ENCODE measurements at regions not wholly inside any gene's neighbourhood (a gene's known extent, or its start where the extent isn't known, plus 50 kb on each side); places are given as distances from the start of the nearest gene placed in this dataset.

GRCh38 chr21:24840287-24840686 lies 767.0 kb downstream of the MRPL39 start:
- Histone ChIP-seq H3K4me3 (replicated peaks in 1 of 3; ENCODE audit: insufficient read depth in 1 of 3, low read depth in 1 of 3, low read length in 3 of 3) (no peak overlapping the region), H3K4me1 (ENCODE audit: control insufficient read depth, extremely low read depth, insufficient read depth, low read length) (no peaks in the 10 kb centered on the region), H3K36me3 (ENCODE audit: control insufficient read depth in 2 of 2, extremely low read depth in 1 of 2, insufficient read depth in 2 of 2, low read length in 2 of 2) (no peaks in the 10 kb centered on the region), H3K4me2 (ENCODE audit: insufficient read depth, low read length) (no peak overlapping the region), H3K79me2 (ENCODE audit: control insufficient read depth, insufficient read depth, low read length) (no peaks in the 10 kb centered on the region), H3K27ac (ENCODE audit: insufficient read depth, low read depth, low read length) (no peak overlapping the region), H3K9me1 (replicated peaks; ENCODE audit: control insufficient read depth, extremely low read depth, insufficient read depth, low read length) (no peaks in the 10 kb centered on the region), H2AFZ (ENCODE audit: low read depth, low read length) (no peak overlapping the region), H4K20me1 (replicated peaks; ENCODE audit: control insufficient read depth, extremely low read depth, insufficient read depth, low read length) (no peaks in the 10 kb centered on the region), H3K27me3 (ENCODE audit: control insufficient read depth in 2 of 2, insufficient read depth in 2 of 2, low read length in 2 of 2) (no peaks in the 10 kb centered on the region), H3K9ac (replicated peaks; ENCODE audit: extremely low read depth, insufficient read depth, low read length) (no peak overlapping the region), H3K9me3 (replicated peaks; ENCODE audit: control insufficient read depth, insufficient read depth, low read length) (peaks cover 4% of the 10 kb centered on the region)
- dilution Hi-C loops (cut with MboI; ENCODE audit: extremely low pct_ligation_motif_present, low sequenced_read_pairs), result no loop called here
- FAIRE-seq, result no peak
- intact Hi-C loops (cut with micrococcal nuclease), result no loop called here
- ChIA-PET POLR2A (no interaction called here), CTCF (no interaction called here)
- no TSS peak for BruUV-seq (replicated peaks)
- TF ChIP-seq EZH2 (IDR thresholded peaks at IDR 0.05; ENCODE audit: borderline replicate concordance, low read depth, low read length, severe bottlenecking) (no peak), POLR2AphosphoS5 (IDR thresholded peaks at IDR 0.05; ENCODE audit: insufficient read depth, low read depth, low read length) (no peak), FOS (IDR thresholded peaks at IDR 0.05; ENCODE audit: borderline replicate concordance, insufficient read depth, low read length) (no peak), POLR2A (IDR thresholded peaks at IDR 0.05; ENCODE audit: low read depth, low read length) (no peak), MYC (IDR thresholded peaks at IDR 0.05; ENCODE audit: low read depth, low read length) (no peak)
- TF ChIP-seq, protein P1, sequence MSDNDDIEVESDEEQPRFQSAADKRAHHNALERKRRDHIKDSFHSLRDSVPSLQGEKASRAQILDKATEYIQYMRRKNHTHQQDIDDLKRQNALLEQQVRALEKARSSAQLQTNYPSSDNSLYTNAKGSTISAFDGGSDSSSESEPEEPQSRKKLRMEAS (IDR thresholded peaks at IDR 0.05; ENCODE audit: insufficient read depth, insufficient read length), result no peak
- DNase-seq (ENCODE audit: low read depth, low spot score), result no peak

DNA sequence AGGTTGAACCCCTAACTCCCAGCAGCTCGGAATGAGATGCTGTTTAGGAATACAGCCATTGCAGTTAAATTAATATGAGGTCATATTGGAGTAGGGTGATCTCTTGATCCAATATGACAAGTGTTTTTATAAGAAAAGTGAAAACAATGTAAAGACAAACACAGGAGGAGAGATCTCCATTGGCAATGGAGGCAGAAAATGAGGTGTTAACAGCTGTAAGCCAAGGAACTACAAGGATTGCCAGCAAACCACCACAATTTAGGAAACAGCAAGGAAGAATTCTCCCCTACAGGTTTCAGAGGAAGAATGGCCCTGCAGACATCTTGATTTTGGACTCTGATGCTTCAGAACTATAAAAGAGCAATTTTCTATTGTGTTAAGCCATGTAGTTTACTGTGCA lies 774.3 kb downstream of the MRPL39 start:
- dilution Hi-C loops (cut with MboI; ENCODE audit: extremely low pct_ligation_motif_present, low sequenced_read_pairs) (no loop called here), intact Hi-C loops (cut with micrococcal nuclease) (no loop called here)
- H2AFZ ChIP-seq (ENCODE audit: low read depth, low read length), result no peak overlapping the region
- no peaks in the 10 kb centered on the region for H3K4me1 ChIP-seq (ENCODE audit: control insufficient read depth, extremely low read depth, insufficient read depth, low read length)
- H3K36me3 ChIP-seq (ENCODE audit: control insufficient read depth in 2 of 2, extremely low read depth in 1 of 2, insufficient read depth in 2 of 2, low read length in 2 of 2), result no peaks in the 10 kb centered on the region
- BruUV-seq (replicated peaks), result no TSS peak
- ChIA-PET CTCF (no interaction called here), POLR2A (no interaction called here)
- H3K4me3 ChIP-seq (replicated peaks in 1 of 3; ENCODE audit: insufficient read depth in 1 of 3, low read depth in 1 of 3, low read length in 3 of 3), result no peak overlapping the region
- no peak overlapping the region for H3K4me2 ChIP-seq (ENCODE audit: insufficient read depth, low read length)
- peaks cover 2% of the 10 kb centered on the region for H3K9me3 ChIP-seq (replicated peaks; ENCODE audit: control insufficient read depth, insufficient read depth, low read length)
- no peak overlapping the region for H3K9ac ChIP-seq (replicated peaks; ENCODE audit: extremely low read depth, insufficient read depth, low read length)
- TF ChIP-seq, protein P2, sequence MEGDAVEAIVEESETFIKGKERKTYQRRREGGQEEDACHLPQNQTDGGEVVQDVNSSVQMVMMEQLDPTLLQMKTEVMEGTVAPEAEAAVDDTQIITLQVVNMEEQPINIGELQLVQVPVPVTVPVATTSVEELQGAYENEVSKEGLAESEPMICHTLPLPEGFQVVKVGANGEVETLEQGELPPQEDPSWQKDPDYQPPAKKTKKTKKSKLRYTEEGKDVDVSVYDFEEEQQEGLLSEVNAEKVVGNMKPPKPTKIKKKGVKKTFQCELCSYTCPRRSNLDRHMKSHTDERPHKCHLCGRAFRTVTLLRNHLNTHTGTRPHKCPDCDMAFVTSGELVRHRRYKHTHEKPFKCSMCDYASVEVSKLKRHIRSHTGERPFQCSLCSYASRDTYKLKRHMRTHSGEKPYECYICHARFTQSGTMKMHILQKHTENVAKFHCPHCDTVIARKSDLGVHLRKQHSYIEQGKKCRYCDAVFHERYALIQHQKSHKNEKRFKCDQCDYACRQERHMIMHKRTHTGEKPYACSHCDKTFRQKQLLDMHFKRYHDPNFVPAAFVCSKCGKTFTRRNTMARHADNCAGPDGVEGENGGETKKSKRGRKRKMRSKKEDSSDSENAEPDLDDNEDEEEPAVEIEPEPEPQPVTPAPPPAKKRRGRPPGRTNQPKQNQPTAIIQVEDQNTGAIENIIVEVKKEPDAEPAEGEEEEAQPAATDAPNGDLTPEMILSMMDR (IDR thresholded peaks at IDR 0.05; ENCODE audit: extremely low read depth in 1 of 2, insufficient read depth in 1 of 2, low read depth in 1 of 2, low read length in 2 of 2), result no peak
- no peak for FAIRE-seq
- DNase-seq (ENCODE audit: low read depth, low spot score), result no peak
- H3K9me1 ChIP-seq (replicated peaks; ENCODE audit: control insufficient read depth, extremely low read depth, insufficient read depth, low read length), result no peaks in the 10 kb centered on the region
- no peaks in the 10 kb centered on the region for H3K79me2 ChIP-seq (ENCODE audit: control insufficient read depth, insufficient read depth, low read length)
- no peaks in the 10 kb centered on the region for H4K20me1 ChIP-seq (replicated peaks; ENCODE audit: control insufficient read depth, extremely low read depth, insufficient read depth, low read length)
- H3K27me3 ChIP-seq (ENCODE audit: control insufficient read depth in 2 of 2, insufficient read depth in 2 of 2, low read length in 2 of 2), result no peaks in the 10 kb centered on the region
- H3K27ac ChIP-seq (ENCODE audit: insufficient read depth, low read depth, low read length), result no peak overlapping the region

All from endothelial cell of umbilical vein (primary cell).